OCI-LY1 (cell line): ENCODE measurements at regions not wholly inside any gene's neighbourhood (a gene's known extent, or its start where the extent isn't known, plus 50 kb on each side); places are given as distances from the start of the nearest gene placed in this dataset.

Source experiments
- CTCF ChIP-seq: fragments of 200-600 bp; sonication (generic), shearing (Covaris generic); IDR thresholded peaks from 2 replicates; pipeline ENCODE4 v1.5.1; 2017; ENCODE audit warnings: mild to moderate bottlenecking, antibody characterized with exemption, low read length, moderate library complexity, mixed read lengths
- EZH2 ChIP-seq: fragments of 200-600 bp; sonication (generic), shearing (Covaris generic); IDR thresholded peaks from 2 replicates; pipeline ENCODE4 v1.8.0; 2017; ENCODE audit warnings: borderline replicate concordance, mixed run types, mild to moderate bottlenecking, antibody characterized with exemption, low read length, moderate library complexity, mixed read lengths

DNA sequence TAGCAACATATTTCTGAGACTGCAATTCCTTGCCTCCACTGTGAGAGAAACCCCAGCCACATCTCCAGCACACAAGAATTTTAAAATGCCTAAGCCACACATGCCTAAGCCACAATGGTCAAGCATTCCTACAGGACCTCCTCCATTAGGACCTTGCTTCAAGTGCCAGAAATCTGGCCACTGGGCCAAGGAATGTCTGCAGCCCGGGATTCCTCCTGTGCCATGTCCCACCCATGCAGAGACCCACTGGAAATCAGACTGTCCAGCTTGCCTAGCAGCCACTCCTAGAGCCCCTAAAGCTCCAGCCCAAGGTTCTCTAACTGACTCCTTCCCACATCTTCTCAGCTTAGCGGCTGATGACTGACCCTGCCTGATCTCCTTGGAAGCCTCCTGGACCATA, 117.5 kb downstream of the AHR start:
- no peak for TF ChIP-seq CTCF
- TF ChIP-seq EZH2: no peak
